Fibroblast of upper back skin (primary cell): ENCODE measurements at regions not wholly inside any gene's neighbourhood (a gene's known extent, or its start where the extent isn't known, plus 50 kb on each side); places are given as distances from the start of the nearest gene placed in this dataset.
"Not testable (repeated sequence)": the region's sequence is repeated elsewhere in the genome, so short reads cannot be mapped to it uniquely, and the experiment has no call there.

ENCODE experiments used
- DNase-seq: peaks from one replicate; pipeline ENCODE4 v3.0.0-alpha.2; 2013

- no peak for DNase-seq
Measured at GRCh38 chr1:22196041-22196440, 53.1 kb upstream of the WNT4 start.

DNA sequence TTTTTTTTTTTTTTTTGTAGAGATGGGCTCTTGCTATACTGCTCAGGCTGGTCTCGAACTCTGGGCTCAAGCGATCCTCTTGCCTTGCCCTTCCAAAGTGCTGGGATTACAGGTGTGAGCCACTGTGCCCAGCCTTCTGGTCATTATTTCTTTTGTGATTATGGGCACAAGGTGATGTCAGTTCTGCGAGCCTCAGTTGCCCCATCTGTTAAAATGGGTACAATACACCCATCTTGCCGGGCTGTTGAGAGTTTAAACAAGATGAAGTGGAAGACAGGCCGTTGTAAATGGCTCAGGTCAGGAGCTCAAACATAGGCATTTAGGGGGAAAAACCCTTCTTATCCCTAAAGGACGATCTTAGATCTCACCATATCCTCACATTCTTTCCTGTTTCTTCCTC lies 53.7 kb upstream of the WNT4 start:
- DNase-seq, result no peak

DNA sequence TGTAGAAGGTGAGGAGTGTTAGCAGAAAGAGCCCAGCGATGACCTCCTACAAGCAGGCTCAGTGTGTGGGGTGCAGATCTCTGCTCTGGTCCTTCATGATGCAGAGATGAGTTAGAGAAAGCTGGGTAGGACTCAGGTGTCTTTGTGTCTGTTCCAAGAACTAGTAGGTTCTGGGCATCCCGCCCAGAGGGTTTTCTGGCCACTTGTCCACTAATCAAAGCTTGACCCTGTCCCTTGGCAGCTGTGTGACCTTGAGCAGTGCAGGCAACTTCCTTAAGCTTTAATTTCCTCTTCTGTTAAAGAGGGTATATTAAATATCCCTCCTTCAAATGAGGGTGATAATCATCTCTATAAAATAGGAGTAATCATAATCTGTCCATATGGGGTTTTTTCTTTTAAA lies 54.7 kb upstream of the WNT4 start:
- DNase-seq, result no peak

DNA sequence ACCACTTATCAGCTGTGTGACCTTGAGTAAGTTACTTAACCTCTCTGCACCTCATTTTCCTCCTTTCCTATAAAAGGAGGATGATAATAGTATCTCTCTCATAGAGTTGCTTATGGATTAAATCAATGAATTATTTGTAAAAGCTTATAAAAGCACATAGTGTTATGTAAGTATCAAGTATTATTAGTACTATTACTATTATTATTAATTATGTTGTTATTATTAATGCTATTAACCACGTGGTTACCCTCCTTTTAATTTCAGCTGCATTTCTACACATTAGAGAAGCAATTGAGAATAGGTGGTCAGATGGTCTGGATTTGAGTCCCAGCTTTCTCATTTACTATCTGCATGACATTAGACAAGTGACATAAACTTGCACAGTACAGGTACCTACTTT lies 58.1 kb upstream of the WNT4 start:
- no peak for DNase-seq

- no peak for DNase-seq
Measured at GRCh38 chr1:22203335-22203734, 60.4 kb upstream of the WNT4 start.

DNA sequence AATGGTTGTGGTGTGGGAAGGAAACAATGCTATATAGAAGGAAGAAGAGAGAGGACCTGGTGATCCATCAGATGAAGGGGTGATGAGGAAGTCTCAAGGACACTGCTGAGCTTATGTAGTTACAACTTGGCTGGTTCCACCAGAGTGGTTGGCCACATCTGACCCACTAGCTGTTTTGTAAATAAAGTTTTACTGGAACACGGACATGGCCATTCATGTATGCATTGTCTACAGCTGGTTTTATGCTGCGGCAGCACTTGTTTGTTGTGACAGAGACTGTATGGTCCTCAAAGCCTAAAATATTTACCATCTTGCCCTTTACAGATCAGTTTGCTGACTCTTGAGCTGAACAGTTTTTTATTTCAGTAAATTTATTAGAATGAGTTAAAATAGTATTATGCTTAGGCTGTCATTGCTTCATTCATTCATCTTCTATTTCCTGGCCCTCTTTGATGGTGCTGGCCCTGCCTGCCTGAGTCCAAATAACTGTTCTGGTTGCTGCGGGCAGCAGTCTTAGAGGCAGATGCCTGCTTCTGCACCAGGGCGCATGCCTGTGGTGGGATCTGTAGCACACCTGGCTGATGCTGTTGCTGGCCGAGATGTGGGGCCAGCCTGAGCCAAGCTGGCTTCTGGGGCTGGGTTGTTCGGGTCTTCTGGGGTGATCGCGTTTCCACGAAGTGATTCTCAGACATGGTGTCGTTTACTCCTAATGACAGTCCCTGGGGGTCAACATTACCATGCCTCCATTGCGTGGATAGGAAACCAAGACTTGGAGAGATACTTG lies 61.4 kb upstream of the WNT4 start:
- no peak for DNase-seq

DNA sequence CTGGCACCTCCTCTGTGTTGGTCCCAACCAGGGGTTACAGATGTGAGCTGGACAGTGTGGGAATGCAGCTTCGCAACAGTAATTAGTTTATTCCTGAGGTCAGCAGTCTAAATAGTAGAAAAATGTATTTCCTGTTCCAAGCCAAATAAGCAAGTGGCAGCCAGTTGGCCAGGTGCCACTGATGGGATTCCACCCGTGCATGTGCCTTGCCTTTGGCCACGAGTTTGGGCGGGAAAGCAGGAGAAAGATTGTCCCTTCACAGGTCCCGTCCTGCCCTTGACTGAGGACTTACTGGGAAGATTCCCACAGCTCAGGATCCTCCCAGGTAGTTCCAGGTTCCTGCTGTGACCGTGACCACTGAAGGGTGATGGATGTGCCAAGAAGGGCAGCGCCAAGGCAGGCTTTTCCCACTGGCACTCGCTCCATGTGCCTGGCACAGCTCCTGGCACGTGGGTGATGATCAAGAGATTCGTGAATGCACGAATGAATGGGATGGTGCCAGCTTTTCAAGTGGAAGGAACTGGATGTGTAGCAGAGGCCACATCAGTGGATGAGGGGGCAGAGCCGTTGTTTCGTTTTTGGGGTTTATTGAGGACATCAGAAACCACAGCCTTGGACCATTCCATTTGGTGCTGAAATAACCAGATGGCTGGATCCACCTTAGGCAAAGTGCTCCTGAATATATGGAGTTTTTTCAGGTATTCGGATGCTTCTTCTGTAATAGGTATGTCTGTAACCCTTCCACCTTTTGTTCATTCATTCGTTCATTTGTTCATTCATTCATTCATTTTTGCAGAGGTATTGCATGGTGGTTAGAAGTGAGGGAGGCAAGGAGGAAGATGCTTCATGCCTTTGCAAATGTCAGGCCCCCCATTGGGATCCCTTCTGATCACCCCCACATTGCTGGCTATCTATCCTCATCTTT lies 62.4 kb upstream of the WNT4 start:
- DNase-seq, result no peak

DNA sequence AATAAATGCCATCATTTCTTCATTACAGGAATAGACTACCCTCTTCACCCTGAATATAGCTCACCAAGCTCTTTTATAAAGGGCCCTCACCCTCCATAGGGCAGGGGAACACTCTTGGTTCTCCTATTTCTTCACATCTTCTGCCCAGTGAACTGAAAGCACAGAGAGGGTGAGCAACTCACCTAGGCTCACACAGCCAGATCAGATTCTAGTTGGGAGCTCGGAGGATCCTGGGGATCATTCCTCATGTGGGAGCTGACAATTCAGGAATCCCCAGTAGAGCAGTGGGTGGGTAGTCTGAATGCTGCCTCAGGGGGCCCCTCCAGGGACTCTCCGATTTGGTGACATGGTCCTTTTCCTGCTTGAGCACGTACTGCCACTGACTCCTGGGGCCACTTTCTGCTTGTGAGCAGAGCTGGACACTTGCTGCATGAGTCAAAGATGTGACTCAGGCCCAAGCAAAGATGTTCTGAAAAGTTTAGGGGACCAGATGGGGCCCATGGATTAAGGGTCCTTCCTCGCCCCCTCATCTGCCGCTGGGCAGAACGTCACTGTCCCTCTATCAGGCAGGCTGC lies 63.7 kb upstream of the WNT4 start:
- DNase-seq, result no peak

DNA sequence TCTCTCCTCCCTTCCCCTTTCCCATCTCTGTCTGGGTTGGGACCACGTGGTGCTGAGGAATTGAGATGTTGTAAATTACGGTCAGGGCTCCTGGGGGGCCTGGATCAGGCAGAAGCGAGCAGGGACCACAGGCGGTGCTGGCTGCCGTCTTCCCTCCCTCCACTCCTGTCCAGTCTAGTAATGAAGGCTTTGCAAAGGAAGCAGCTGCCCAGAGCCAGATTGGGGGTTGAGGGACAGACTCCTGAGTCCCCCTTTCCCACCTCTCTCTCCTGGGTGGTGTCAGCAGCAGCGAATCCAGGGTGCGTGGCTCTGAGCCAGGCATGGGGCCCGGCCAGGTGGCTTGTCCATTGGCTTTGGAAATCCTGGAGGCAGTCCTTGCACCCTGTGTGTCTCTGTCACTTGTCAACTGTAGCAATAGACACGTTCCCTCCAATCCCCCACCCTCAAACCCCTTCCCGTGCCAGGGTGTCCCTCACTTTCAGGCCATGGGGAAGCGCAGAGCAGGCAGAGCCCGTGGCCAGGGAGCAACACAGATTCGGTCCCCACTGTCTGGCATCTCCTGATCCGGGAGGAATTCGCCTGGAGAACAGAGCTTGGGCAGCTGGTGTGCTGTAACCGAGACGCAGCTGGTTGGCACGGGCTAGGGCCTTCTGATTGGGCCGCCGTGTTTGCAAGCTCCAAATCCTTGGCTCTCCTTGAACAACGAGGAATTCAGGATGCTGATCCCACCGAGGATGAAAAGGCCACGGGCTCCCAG lies 64.8 kb upstream of the WNT4 start:
- no peak for DNase-seq

- no peak for DNase-seq
Measured at GRCh38 chr1:22208268-22208972, 65.5 kb upstream of the WNT4 start.

DNA sequence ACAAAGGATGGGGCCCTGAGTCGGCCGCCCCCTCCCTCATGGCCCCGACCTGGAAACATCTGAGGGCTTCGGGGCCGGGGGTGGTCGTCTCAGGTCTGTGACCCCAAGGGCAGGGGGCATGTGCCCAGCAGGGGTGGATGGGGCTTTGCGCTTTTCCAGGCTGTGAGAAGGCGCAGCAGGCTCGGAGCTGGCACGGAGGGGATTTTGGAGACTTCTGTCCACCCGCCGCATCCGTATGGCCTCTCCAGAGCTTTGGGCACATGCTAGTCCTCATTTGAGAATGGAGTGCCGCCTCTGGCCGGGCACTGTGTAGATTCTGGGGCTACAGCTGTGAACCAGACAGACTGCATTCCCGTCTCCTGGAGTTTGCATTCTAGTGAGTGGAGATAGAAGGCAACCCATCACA lies 66.1 kb upstream of the WNT4 start:
- DNase-seq, result no peak

- no peak for DNase-seq
Measured at GRCh38 chr1:22210176-22210575, 67.3 kb upstream of the WNT4 start.

- DNase-seq, result no peak
Measured at GRCh38 chr1:22210636-22211035, 67.7 kb upstream of the WNT4 start.

GRCh38 chr1:22211459-22211858 lies 68.6 kb upstream of the WNT4 start:
- DNase-seq, result not testable (repeated sequence)

DNA sequence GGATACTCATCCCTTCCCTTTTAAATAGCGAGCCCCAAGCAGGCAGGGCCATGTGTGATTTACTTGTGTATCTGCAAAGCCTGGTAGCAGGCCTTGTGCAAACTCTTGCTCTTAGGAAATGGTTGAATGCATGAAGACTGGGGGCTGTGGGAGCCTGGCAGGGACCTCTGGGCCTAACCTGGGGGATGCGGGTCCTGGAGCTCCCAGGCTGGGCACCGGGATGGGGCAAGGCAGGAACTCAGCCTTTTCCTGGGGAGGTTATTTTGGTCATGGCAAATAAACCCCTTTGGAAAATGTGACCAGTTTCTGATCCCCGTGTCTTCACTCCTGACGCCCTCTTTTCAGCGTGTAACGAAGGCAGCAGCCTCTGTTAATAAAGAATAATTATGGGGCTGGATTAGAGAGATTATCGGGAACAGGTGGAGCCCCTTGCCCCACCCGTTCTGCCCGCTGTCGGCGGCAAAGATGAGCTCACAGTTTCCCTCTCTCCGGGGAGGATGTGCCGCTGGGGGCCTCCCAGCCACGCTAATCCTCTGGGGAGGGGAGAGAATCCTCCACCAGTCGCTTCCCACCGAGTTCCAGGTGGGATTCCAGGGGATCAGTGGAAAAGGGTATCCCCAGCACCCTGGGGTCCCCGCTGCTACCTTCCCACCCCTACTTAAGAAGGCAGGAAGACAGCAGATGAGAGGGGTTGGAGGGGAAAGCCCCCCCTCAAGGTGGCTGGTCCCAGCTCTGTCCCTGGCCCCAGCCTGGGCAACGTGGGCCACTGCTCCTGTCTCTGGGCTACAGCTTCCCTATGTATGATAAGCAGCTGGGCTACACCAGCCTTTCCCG lies 69.7 kb upstream of the WNT4 start:
- no peak for DNase-seq

- no peak for DNase-seq
Measured at GRCh38 chr1:22216210-22216883, 73.5 kb upstream of the WNT4 start.

DNA sequence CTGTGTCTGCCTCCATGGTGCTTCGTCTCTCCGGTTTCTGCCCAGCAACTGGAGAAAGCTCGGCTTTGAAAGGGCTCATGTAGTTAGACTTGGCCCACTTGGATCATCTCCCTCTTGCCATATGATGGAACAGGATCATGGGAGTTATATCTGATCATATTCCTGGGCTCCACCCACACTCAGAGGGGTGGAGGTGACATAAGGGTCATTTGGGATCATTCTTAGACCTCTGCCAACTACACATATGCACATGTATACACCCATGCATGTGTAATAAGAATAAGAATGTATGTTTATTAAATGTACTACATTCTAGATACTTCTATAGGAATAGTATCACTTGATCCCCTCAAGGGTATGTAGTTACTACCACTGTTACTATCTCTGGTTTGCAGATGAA lies 74.1 kb upstream of the WNT4 start:
- no peak for DNase-seq

GRCh38 chr1:22217811-22218460 lies 75.0 kb upstream of the WNT4 start:
- no peak for DNase-seq

DNA sequence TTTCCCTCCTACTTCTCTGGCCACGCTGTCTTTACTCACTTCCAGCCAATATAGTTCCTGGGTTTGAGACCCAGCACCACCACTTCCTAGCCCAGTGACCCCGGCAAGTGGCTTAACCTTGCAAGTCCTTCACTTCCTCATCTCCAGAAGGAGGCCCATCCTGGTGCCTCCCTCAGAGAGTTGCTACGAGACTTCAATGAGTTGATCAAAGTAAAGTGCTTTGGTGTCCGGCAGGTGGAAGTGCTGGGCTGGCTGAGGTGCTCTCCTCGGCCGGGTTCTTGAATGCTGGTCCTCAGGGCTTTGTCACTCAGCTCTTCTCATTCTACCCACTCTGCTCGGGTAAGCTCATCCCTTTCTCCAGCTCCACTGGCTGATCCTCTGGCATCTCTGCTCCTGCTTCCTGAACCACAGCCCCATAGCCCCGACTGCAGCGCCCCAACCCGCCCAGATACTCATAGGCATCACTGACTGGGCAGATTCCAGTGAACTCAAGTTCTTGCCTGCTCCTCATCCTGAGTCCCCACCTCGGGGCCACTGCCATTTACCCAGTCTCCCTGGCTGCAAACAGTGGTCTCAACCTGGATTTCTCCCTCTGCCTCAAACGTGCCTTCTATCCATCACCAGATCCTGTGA lies 75.8 kb upstream of the WNT4 start:
- DNase-seq, result no peak
